ENCODE measurements at regions not wholly inside any gene's neighbourhood (a gene's known extent, or its start where the extent isn't known, plus 50 kb on each side); places are given as distances from the start of the nearest gene placed in this dataset.

DNA sequence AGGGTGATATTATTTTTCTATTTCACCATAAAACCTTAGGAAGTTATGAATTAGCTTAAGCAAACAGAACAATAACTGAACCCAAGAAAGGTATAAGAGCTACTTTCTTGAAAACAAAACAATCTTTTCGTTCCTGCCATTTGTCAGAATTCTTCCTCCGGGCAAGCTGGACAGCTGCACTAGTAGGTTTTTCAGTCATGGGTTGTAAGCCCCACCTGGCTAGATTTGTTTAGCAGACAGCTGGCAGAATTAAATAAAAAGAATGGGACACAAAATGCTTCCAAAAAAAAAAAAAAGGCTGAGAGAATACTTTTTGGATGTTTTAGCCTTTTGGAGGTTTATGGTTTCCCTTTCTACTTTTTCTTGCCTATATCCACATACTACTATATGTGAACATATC, 694.1 kb downstream of the ARHGAP15 start:
- TF ChIP-seq POLR2A (IDR thresholded peaks at IDR 0.05; ENCODE audit: low read length) (no peak), GATA1 (IDR thresholded peaks at IDR 0.05; ENCODE audit: low read depth, low read length) (no peak)

Data from erythroblast (primary cell).